Thyroid gland (tissue), 4 donors: ENCODE measurements at regions not wholly inside any gene's neighbourhood (a gene's known extent, or its start where the extent isn't known, plus 50 kb on each side); places are given as distances from the start of the nearest gene placed in this dataset.

Source experiments
- CTCF ChIP-seq, 6 experiments: fragments of 200-600 bp in 3 of 6; fragments of 450-650 bp in 3 of 6; sonication (generic) in 3 of 6; IDR thresholded peaks; one replicate each; pipeline ENCODE4 v1.5.1; 2016 to 2019; ENCODE audit warnings: antibody characterized with exemption in 6 of 6, mild to moderate bottlenecking in 2 of 6, inconsistent platforms in 1 of 6, moderate library complexity in 1 of 6
- POLR2A ChIP-seq, 2 donors: fragments of 450-650 bp; IDR thresholded peaks; one replicate each; pipeline ENCODE4 v1.6.1; 2017; ENCODE audit warnings: antibody characterized with exemption in 2 of 2, mild to moderate bottlenecking in 2 of 2, moderate library complexity in 1 of 2

- TF ChIP-seq CTCF (IDR thresholded peaks at IDR 0.05) (no peak), POLR2A (IDR thresholded peaks at IDR 0.05) (no peak)
Observed at GRCh38 chr3:134427400-134428111, 53.3 kb upstream of the AMOTL2 start.
